ENCODE measurements at regions not wholly inside any gene's neighbourhood (a gene's known extent, or its start where the extent isn't known, plus 50 kb on each side); places are given as distances from the start of the nearest gene placed in this dataset.

GRCh38 chr13:50408068-50408467 is 392.8 kb downstream of the KCNRG start:
- TF ChIP-seq CTCF (IDR thresholded peaks at IDR 0.05; ENCODE audit: insufficient read depth, low read depth, low read length): no peak
- TF ChIP-seq EZH2 (IDR thresholded peaks at IDR 0.05; ENCODE audit: insufficient read depth, low read length): no peak

Measured in astrocyte (in vitro differentiated cells and primary cell).